GM21576 (cell line): ENCODE measurements at regions not wholly inside any gene's neighbourhood (a gene's known extent, or its start where the extent isn't known, plus 50 kb on each side); places are given as distances from the start of the nearest gene placed in this dataset.

Source experiments
- ATAC-seq: cut with Tn5 transposase; IDR thresholded peaks from one replicate; pipeline ENCODE4 v1.9.1; 2021; ENCODE audit warnings: mild to moderate bottlenecking, moderate library complexity; ENCODE audit not compliant: unreplicated experiment

- no peak for ATAC-seq
These were observed 969.6 kb upstream of the PIK3C3 start for GRCh38 chr18:40985436-40985835.

- ATAC-seq = no peak
These were observed 970.2 kb upstream of the PIK3C3 start for GRCh38 chr18:40984856-40985255.

- no peak for ATAC-seq
These were observed 971.2 kb upstream of the PIK3C3 start for GRCh38 chr18:40983835-40984234.

- no peak for ATAC-seq
These were observed 974.9 kb upstream of the PIK3C3 start for GRCh38 chr18:40980171-40980570.

- ATAC-seq = no peak
These were observed 979.0 kb upstream of the PIK3C3 start for GRCh38 chr18:40976050-40976449.

GRCh38 chr18:40974448-40974847, 980.6 kb upstream of the PIK3C3 start:
- no peak for ATAC-seq

GRCh38 chr18:40962784-40963183, 992.2 kb upstream of the PIK3C3 start:
- no peak for ATAC-seq

- no peak for ATAC-seq
These were observed 997.4 kb upstream of the PIK3C3 start for GRCh38 chr18:40957533-40958070.

GRCh38 chr18:40956213-40956612, 998.8 kb upstream of the PIK3C3 start:
- ATAC-seq = no peak

GRCh38 chr18:40955351-40955750, 999.7 kb upstream of the PIK3C3 start:
- ATAC-seq = no peak

- ATAC-seq = no peak
These were observed 1005.7 kb upstream of the PIK3C3 start for GRCh38 chr18:40949114-40949950.

- no peak for ATAC-seq
These were observed 1010.5 kb upstream of the PIK3C3 start for GRCh38 chr18:40944576-40944975.

GRCh38 chr18:40939656-40940515, 1015.1 kb upstream of the PIK3C3 start:
- no peak for ATAC-seq

- no peak for ATAC-seq
These were observed 1016.4 kb upstream of the PIK3C3 start for GRCh38 chr18:40938615-40939014.

GRCh38 chr18:40937386-40937785, 1017.6 kb upstream of the PIK3C3 start:
- ATAC-seq = no peak

- no peak for ATAC-seq
These were observed 1019.6 kb upstream of the PIK3C3 start for GRCh38 chr18:40935423-40935822.

- ATAC-seq = no peak
These were observed 1022.2 kb upstream of the PIK3C3 start for GRCh38 chr18:40932862-40933261.

GRCh38 chr18:40930211-40930882, 1024.7 kb upstream of the PIK3C3 start:
- no peak for ATAC-seq

GRCh38 chr18:40929399-40929798, 1025.6 kb upstream of the PIK3C3 start:
- no peak for ATAC-seq

- ATAC-seq = no peak
These were observed 1028.4 kb upstream of the PIK3C3 start for GRCh38 chr18:40926679-40927078.

GRCh38 chr18:40925071-40925541, 1029.9 kb upstream of the PIK3C3 start:
- no peak for ATAC-seq
